Tibial artery (tissue), 4 donors: ENCODE measurements at regions not wholly inside any gene's neighbourhood (a gene's known extent, or its start where the extent isn't known, plus 50 kb on each side); places are given as distances from the start of the nearest gene placed in this dataset.

Experiments used
- DNase-seq, 2 donors: peaks; one replicate each; pipeline ENCODE4 v3.0.0-alpha.2; 2019
- H3K27ac ChIP-seq, 2 donors: fragments of 200-600 bp; sonication (generic) in 1 of 2; 1 replicate in 1 of 2; 2 replicates in 1 of 2; pipeline ENCODE4 v1.5.1; 2018 to 2019; ENCODE audit warnings: mild to moderate bottlenecking in 1 of 2
- H3K27me3 ChIP-seq, 2 donors: fragments of 200-600 bp; sonication (generic) in 1 of 2; one replicate each; pipeline versions ENCODE4 v1.5.1 to v1.6.0; 2016 to 2019
- H3K36me3 ChIP-seq, 3 donors: fragments of 200-600 bp; sonication (generic) in 2 of 3; one replicate each; pipeline ENCODE4 v1.5.1; 2016 to 2019; ENCODE audit warnings: mild to moderate bottlenecking in 2 of 3
- H3K4me1 ChIP-seq, 4 donors: fragments of 200-600 bp; sonication (generic) in 2 of 4; 1 replicate in 3 of 4; 2 replicates in 1 of 4; pipeline ENCODE4 v1.5.1; 2016 to 2019
- H3K4me3 ChIP-seq, 2 donors: fragments of 200-600 bp; sonication (generic) in 1 of 2; 1 replicate in 1 of 2; 2 replicates in 1 of 2; pipeline ENCODE4 v1.5.1; 2018 to 2019; ENCODE audit warnings: mild to moderate bottlenecking in 2 of 2
- H3K9me3 ChIP-seq, 3 donors: fragments of 200-600 bp; sonication (generic) in 1 of 3; one replicate each; pipeline ENCODE4 v1.5.1; 2016 to 2019
- CTCF ChIP-seq, 2 experiments: fragments of 200-600 bp in 1 of 2; fragments of 450-650 bp in 1 of 2; IDR thresholded peaks; one replicate each; pipeline ENCODE4 v1.5.1; 2017 to 2019; ENCODE audit warnings: antibody characterized with exemption in 2 of 2, mild to moderate bottlenecking in 1 of 2, moderate library complexity in 1 of 2
- intact Hi-C: fragments of 100-400 bp; cut with DNase I; formaldehyde crosslinking; loops from one replicate; pipeline ENCODE4 v1.15.0; 2023; ENCODE audit warnings: low total_unique reads

- H3K27me3 ChIP-seq, result no peaks in the 10 kb centered on the region
- no peak overlapping the region for H3K27ac ChIP-seq
- no peaks in the 10 kb centered on the region for H3K36me3 ChIP-seq
- H3K4me1 ChIP-seq, result no peaks in the 10 kb centered on the region
- no peaks in the 10 kb centered on the region for H3K9me3 ChIP-seq
- intact Hi-C loops, result no loop called here
- no peak for TF ChIP-seq CTCF (IDR thresholded peaks at IDR 0.05)
- H3K4me3 ChIP-seq, result no peak overlapping the region
- DNase-seq, result no peak
Measured at GRCh38 chr6:22838345-22838744, 269.0 kb downstream of the HDGFL1 start.

GRCh38 chr6:22845467-22845866, 276.1 kb downstream of the HDGFL1 start:
- H3K4me1 ChIP-seq, result no peaks in the 10 kb centered on the region
- H3K36me3 ChIP-seq, result no peaks in the 10 kb centered on the region
- no peak for TF ChIP-seq CTCF (IDR thresholded peaks at IDR 0.05)
- intact Hi-C loops, result no loop called here
- H3K27ac ChIP-seq, result no peak overlapping the region
- no peak overlapping the region for H3K4me3 ChIP-seq
- no peak for DNase-seq
- H3K27me3 ChIP-seq, result no peaks in the 10 kb centered on the region
- H3K9me3 ChIP-seq, result no peaks in the 10 kb centered on the region

GRCh38 chr6:22848121-22848520, 278.8 kb downstream of the HDGFL1 start:
- no peak for DNase-seq
- no peaks in the 10 kb centered on the region for H3K9me3 ChIP-seq
- H3K27me3 ChIP-seq, result no peaks in the 10 kb centered on the region
- H3K36me3 ChIP-seq, result no peaks in the 10 kb centered on the region
- intact Hi-C loops, result no loop called here
- no peak overlapping the region for H3K4me3 ChIP-seq
- H3K27ac ChIP-seq, result no peak overlapping the region
- H3K4me1 ChIP-seq, result no peaks in the 10 kb centered on the region
- TF ChIP-seq CTCF (IDR thresholded peaks at IDR 0.05), result no peak

- H3K27me3 ChIP-seq, result no peaks in the 10 kb centered on the region
- intact Hi-C loops, result no loop called here
- no peak for DNase-seq
- no peak overlapping the region for H3K4me3 ChIP-seq
- no peak for TF ChIP-seq CTCF (IDR thresholded peaks at IDR 0.05)
- no peaks in the 10 kb centered on the region for H3K36me3 ChIP-seq
- H3K27ac ChIP-seq, result no peak overlapping the region
- no peaks in the 10 kb centered on the region for H3K4me1 ChIP-seq
- no peaks in the 10 kb centered on the region for H3K9me3 ChIP-seq
Measured at GRCh38 chr6:22849921-22850320, 280.6 kb downstream of the HDGFL1 start.

GRCh38 chr6:22852101-22852500, 282.7 kb downstream of the HDGFL1 start:
- intact Hi-C loops, result no loop called here
- TF ChIP-seq CTCF (IDR thresholded peaks at IDR 0.05), result no peak
- Histone ChIP-seq H3K27me3 (no peaks in the 10 kb centered on the region), H3K36me3 (no peaks in the 10 kb centered on the region), H3K4me3 (no peak overlapping the region), H3K4me1 (no peaks in the 10 kb centered on the region), H3K27ac (no peak overlapping the region), H3K9me3 (no peaks in the 10 kb centered on the region)
- no peak for DNase-seq

- Histone ChIP-seq H3K9me3 (no peaks in the 10 kb centered on the region), H3K27ac (no peak overlapping the region), H3K4me1 (peaks cover 0 to 27% (median 5%) of the 10 kb centered on the region in 4 donors), H3K27me3 (no peaks in the 10 kb centered on the region), H3K4me3 (no peak overlapping the region), H3K36me3 (no peaks in the 10 kb centered on the region)
- DNase-seq, result no peak
- TF ChIP-seq CTCF (IDR thresholded peaks at IDR 0.05), result no peak
- intact Hi-C loops, result no loop called here
Measured at GRCh38 chr6:22873513-22874136, 304.3 kb downstream of the HDGFL1 start.
